ENCODE measurements at regions not wholly inside any gene's neighbourhood (a gene's known extent, or its start where the extent isn't known, plus 50 kb on each side); places are given as distances from the start of the nearest gene placed in this dataset.

DNA sequence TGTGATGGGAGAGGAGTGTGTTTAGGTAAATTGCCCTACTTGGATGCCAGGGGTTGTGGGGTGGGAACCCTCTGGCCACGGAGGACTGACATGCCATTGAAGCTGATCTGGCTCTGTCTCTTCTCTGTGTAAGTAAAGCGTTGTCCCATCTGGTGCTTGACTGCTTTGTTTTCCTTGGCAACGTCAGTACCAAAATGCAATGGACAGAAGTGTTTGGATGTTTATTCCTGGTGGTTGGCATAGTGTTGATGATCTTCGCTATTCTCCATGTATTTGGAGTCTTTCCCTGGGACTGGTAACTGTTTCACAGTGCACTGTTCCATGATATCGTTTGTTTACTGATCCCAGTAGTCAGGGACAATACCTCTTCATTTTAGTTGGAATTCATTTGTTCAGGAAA lies 130.5 kb upstream of the MCTP2 start:
- no peak for DNase-seq (ENCODE audit: low spot score)

- DNase-seq (ENCODE audit: low spot score): no peak
Observed at GRCh38 chr15:94099574-94099960, 131.8 kb upstream of the MCTP2 start.

- no peak for DNase-seq (ENCODE audit: low spot score)
Observed at GRCh38 chr15:94098921-94099573, 132.3 kb upstream of the MCTP2 start.

DNA sequence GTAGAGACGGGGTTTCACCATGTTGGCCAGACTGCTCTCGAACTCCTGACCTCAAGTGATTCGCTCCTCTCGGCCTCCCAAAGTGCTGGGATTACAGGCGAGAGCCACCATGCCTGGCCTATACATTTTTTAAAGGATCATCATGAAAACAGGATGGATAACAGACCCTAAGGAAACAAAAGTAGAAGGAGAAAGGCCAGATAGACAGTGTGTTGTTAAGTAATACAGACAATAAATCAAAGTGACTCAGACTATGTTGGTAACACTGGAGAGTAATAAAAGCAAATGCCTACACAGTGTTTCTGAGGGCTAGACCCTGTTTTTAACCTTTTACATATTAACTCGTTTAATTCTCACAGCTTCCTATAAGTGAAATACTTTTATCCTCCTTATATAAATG lies 133.8 kb upstream of the MCTP2 start:
- no peak for DNase-seq (ENCODE audit: low spot score)

- DNase-seq (ENCODE audit: low spot score): no peak
Observed at GRCh38 chr15:94094310-94094709, 137.1 kb upstream of the MCTP2 start.

GRCh38 chr15:94086341-94086740 lies 145.0 kb upstream of the MCTP2 start:
- DNase-seq (ENCODE audit: low spot score): no peak

DNA sequence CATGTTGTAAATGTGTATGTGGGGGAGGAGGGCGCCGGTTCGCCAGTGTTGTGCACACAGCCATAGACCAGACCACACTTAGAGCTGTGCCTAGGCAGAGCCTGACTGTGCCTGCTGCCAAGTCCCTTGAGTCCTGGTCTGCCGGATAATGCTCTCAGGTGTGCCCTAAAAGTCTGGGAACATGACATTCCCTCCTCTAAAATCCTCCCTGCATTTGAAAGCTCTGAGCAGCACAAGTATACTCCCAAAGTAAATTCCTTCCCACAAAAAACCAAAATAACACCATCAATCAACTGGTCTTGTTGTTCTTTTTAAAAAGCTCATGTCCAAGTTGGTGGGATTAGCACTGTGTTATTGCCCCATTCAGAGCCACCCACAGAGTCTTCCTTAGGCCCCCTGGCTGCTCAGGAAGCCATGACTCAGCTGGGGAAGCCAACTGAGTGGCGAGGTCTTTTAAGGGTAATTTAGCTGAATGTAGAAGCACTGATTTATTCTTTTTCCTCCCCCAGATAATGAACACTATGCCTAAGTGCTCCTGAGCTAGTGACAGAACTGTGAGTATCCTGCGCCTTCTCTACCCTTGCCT lies 147.8 kb upstream of the MCTP2 start:
- no peak for DNase-seq (ENCODE audit: low spot score)

DNA sequence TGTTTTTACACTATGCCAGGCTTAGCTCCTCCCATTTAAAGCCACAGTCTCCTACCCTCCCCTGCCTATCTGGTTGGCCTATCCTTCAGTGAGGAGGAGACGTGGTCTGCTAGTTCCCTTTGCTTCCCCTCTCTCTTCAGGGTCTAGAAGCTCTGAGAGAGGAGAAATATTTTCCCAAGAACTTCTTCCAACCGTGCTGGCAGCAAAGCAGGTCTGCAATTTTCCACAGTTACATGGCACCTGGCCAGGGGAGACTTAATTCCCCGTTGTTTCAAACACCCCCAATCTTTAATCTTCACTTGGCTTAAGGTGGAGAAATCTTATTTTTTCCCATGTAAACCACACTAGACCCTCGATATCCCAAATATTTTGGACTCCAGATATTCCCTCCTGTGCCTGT lies 149.5 kb upstream of the MCTP2 start:
- no peak for DNase-seq (ENCODE audit: low spot score)

DNA sequence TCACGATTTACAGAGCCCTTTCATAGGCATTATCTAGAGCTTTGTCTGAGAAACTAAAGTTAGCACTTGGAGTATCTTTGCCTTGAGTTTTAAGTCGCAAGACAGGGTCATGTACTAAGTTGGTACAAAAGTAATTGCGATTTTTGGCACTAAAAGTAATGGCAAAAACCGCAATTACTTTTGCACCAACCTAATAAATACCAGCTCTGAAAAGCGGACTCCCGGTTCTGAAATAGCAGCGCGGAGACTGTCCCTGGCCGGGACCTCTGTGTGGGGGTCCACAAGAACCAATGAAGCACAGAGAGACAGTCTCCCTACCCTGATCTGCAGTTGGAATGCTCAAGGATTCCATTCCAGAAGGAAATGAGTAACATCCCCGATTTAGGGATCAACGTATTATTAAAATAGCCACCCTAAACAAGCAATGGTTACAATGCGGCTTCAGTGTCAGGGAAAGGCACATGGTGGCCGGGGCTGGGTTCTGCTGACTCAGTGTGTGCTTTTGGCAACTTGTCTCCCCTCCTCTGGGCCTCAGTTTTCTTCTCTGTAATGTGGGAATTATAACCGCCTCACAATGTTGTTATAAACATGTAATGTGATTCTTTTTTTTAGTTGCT lies 150.3 kb upstream of the MCTP2 start:
- no peak for DNase-seq (ENCODE audit: low spot score)

GRCh38 chr15:94080416-94080815 lies 150.9 kb upstream of the MCTP2 start:
- DNase-seq (ENCODE audit: low spot score): no peak

DNA sequence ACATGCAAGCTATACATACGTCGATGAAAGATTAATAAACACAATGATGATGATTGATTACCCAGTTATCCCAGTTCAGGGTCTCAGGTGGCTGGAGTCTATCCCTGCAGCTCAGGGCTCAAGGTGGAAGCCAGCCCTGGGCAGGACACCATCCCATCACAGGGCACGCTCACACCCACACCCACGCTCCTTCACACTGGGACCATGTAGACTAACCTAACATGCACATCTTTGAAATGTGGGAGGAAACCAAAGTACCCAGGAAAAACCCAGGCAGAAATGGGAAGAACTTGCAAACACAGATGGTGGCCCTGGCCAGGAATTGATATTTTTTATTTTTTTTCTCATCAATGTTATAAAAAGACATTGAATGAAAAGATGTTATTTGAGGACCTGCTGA lies 151.4 kb upstream of the MCTP2 start:
- DNase-seq (ENCODE audit: low spot score): no peak

DNA sequence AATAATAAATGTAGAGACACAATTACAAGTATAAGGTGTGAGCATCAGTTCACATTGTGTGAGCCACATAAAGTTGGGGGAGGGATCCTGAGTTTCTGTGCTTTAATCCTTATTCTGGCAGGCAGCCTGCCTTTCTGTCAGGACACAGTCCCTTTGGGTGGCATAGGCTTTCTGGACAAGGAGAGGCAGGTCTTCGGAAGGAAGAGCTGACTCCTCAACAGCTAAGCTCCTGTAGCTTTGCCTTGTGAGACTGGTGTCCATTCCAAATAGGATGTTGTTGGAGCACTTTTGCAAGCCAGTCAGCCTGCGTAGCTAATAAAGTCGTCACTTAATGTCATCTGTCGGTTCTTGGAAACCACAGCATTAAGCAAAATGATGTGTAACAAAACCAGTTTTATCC lies 151.9 kb upstream of the MCTP2 start:
- DNase-seq (ENCODE audit: low spot score): no peak

GRCh38 chr15:94077938-94078337 lies 153.4 kb upstream of the MCTP2 start:
- DNase-seq (ENCODE audit: low spot score): no peak

DNA sequence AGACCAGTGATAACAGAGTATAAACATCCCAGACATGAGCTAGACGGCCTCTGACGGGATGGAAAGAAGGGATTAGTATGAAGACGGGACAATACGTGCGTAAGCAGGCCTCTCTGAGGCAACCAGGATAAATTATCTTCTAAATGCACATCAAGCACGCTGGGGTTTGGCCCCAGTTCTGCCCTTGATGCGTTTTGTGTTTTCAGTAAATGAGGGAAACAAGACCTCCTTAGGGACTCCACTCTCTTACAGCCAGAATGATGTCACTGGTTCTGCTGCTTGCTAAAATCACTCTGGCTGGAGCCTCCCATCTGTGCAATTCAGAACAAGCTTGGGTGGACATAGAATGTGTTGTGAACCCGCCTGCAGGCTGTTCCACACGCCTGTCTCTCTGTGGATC lies 156.0 kb upstream of the MCTP2 start:
- DNase-seq (ENCODE audit: low spot score): no peak

DNA sequence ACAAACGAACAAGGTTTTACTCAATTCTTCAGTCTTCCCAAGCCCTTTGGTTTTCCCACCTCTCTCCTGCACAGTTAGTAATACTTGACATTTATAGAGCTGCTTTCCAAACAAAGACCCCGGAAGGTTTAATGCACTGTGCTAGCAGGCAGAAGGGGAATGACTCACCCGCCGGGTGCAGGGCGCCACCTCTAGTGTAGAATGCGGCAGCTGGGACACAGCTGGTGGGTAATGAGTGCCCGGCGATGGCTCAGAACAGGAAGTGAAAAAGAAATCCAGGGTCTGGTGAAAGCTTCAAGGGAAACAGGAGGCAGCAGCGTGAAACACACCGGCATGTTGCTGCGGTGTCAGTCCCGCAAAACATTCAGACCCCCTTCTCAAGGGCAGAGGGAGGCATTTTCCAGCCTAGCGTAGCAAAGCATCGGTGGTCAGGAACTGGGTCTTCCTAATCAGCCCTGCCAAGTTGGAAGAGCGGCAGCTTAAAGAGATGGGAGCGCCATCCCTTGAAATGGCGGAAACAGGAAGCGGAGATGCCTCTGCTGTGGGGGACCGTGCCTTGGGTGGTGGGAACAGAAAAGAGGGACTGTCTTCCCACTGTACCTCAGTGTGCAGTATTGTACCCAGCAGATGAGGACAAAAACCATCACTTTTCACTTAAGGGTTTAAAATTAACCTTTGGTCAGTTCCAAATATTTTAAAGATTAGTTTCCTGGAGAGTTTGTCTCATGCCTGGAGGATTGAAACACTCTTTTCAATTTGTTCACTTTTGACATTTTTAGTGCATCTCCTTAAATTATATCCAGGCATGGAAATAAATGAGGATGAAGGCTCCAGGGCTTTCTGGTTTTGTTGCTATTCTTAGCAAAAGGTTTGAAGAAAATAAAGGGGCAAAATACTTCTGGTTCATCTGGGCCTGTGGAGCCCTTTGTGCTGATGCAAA lies 160.7 kb upstream of the MCTP2 start:
- no peak for DNase-seq (ENCODE audit: low spot score)

- DNase-seq (ENCODE audit: low spot score): no peak
Observed at GRCh38 chr15:94069844-94070243, 161.5 kb upstream of the MCTP2 start.

DNA sequence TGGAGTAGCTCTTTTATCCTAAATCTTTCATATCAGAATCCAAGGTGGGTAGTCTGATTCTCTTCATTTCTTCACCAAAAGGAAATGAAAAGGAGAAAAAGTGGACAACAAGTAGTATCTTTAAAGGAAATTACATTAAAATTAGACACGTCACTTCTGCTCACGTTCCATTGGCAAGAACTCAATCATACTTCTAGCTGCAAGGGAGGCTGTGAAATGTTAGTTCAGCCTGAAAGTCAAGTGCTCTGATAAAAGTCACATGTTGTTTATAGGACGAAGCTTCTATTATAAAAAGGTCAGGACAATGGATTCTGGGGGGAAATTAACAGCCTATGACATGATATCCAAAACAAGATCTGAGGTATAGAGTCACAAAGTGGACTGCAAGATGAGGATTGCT lies 164.6 kb upstream of the MCTP2 start:
- DNase-seq (ENCODE audit: low spot score): no peak

- DNase-seq (ENCODE audit: low spot score): no peak
Observed at GRCh38 chr15:94066046-94066445, 165.3 kb upstream of the MCTP2 start.

- no peak for DNase-seq (ENCODE audit: low spot score)
Observed at GRCh38 chr15:94064676-94065313, 166.6 kb upstream of the MCTP2 start.

DNA sequence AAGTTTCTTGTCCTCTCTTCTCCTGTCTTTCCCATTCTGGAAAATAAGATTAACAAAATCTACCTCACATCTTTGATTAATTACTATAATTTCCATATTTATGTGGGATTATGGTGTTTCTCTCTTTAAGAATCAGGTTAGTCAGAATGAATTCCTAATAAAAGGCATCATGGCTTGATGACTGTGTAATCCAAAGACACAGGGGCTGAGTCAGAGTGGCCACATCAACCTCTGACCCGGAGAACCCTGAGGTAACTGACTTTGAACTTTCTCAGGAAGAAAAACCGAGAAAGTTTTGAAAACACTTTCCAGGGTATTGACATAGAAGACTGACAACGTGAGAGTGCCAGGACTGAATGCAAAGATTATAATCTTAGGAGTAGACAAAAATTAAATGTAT lies 170.3 kb upstream of the MCTP2 start:
- no peak for DNase-seq (ENCODE audit: low spot score)

DNA sequence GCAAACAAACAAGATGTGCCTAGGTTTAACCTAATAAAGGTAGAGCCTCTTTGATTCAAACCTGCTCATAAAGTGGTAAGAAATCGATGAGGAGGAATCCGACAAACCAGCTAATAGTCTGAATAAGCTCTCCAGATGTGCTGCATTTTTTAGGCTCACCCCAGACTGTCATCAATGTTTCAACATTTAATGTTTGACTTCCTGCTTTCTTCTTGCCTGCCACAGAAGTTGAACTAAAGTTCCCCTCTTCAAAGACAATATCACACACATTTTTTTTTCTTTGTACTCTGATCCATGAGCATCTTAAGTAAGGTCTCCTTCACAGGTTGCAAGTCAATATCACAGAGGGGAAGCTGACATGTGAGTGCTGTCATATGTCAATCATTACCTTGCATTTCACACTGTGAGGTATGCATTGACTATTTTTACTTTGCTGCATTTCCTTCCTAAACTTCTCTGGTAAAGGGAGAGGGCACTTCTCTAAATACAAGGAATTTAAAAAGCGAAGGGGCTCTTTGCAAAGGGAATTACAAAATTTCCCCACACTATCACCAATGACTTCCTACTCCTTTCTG lies 172.3 kb upstream of the MCTP2 start:
- no peak for DNase-seq (ENCODE audit: low spot score)

Data from mesenteric fat pad (tissue), 1 donor.